KMS-11 (cell line): ENCODE measurements at regions not wholly inside any gene's neighbourhood (a gene's known extent, or its start where the extent isn't known, plus 50 kb on each side); places are given as distances from the start of the nearest gene placed in this dataset.

Experiments used
- H2AFZ ChIP-seq: fragments of 200-600 bp; sonication (generic); 2 replicates; pipeline ENCODE4 v1.6.1; 2016; ENCODE audit warnings: antibody characterized with exemption, mixed run types, low read depth
- H3K27ac ChIP-seq: fragments of 200-600 bp; sonication (generic); 2 replicates; pipeline ENCODE4 v1.6.1; 2016; ENCODE audit warnings: mild to moderate bottlenecking, mixed run types
- H3K27me3 ChIP-seq: fragments of 200-600 bp; sonication (generic); 2 replicates; pipeline ENCODE4 v1.6.1; 2017; ENCODE audit warnings: mild to moderate bottlenecking, low read depth, mixed run types, moderate library complexity; ENCODE audit not compliant: insufficient read depth
- H3K36me3 ChIP-seq: fragments of 200-600 bp; sonication (generic); 2 replicates; pipeline ENCODE4 v1.6.1; 2017; ENCODE audit warnings: mild to moderate bottlenecking, mixed run types; ENCODE audit not compliant: insufficient read depth
- H3K4me1 ChIP-seq: fragments of 200-600 bp; sonication (generic); 2 replicates; pipeline ENCODE4 v1.6.1; 2016; ENCODE audit warnings: mild to moderate bottlenecking, low read depth, mixed run types; ENCODE audit not compliant: poor library complexity, severe bottlenecking
- H3K4me2 ChIP-seq: fragments of 200-600 bp; sonication (generic); 2 replicates; pipeline ENCODE4 v1.7.0; 2016; ENCODE audit warnings: mild to moderate bottlenecking, mixed run types
- H3K4me3 ChIP-seq: fragments of 200-600 bp; sonication (generic); IDR thresholded peaks from 2 replicates; pipeline ENCODE4 v1.6.1; 2017; ENCODE audit warnings: low read depth, low read length, mixed read lengths; ENCODE audit not compliant: insufficient read depth
- H3K79me2 ChIP-seq: fragments of 200-600 bp; sonication (generic); 2 replicates; pipeline ENCODE4 v1.6.1; 2016; ENCODE audit warnings: low read depth, mixed run types; ENCODE audit not compliant: insufficient read depth
- H3K9ac ChIP-seq: fragments of 200-600 bp; sonication (generic); 2 replicates; pipeline ENCODE4 v1.6.1; 2016; ENCODE audit warnings: mild to moderate bottlenecking, mixed run types
- H4K20me1 ChIP-seq: fragments of 200-600 bp; sonication (generic); 2 replicates; pipeline ENCODE4 v1.6.1; 2016; ENCODE audit warnings: mild to moderate bottlenecking, mixed run types; ENCODE audit not compliant: insufficient read depth
- TF ChIP-seq, protein P1 (sequence below): fragments of 200-600 bp; sonication (generic); conservative IDR thresholded peaks from 2 replicates; pipeline ENCODE4 v1.6.1; 2017; ENCODE audit warnings: low read depth, mild to moderate bottlenecking, antibody characterized with exemption, low read length, moderate library complexity, mixed read lengths

- H3K27ac ChIP-seq, result no peak overlapping the region
- no peaks in the 10 kb centered on the region for H3K36me3 ChIP-seq
- TF ChIP-seq, protein P1, sequence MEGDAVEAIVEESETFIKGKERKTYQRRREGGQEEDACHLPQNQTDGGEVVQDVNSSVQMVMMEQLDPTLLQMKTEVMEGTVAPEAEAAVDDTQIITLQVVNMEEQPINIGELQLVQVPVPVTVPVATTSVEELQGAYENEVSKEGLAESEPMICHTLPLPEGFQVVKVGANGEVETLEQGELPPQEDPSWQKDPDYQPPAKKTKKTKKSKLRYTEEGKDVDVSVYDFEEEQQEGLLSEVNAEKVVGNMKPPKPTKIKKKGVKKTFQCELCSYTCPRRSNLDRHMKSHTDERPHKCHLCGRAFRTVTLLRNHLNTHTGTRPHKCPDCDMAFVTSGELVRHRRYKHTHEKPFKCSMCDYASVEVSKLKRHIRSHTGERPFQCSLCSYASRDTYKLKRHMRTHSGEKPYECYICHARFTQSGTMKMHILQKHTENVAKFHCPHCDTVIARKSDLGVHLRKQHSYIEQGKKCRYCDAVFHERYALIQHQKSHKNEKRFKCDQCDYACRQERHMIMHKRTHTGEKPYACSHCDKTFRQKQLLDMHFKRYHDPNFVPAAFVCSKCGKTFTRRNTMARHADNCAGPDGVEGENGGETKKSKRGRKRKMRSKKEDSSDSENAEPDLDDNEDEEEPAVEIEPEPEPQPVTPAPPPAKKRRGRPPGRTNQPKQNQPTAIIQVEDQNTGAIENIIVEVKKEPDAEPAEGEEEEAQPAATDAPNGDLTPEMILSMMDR, result no peak
- H2AFZ ChIP-seq, result no peak overlapping the region
- H3K4me2 ChIP-seq, result no peak overlapping the region
- no peaks in the 10 kb centered on the region for H4K20me1 ChIP-seq
- no peak overlapping the region for H3K9ac ChIP-seq
- H3K79me2 ChIP-seq, result no peaks in the 10 kb centered on the region
- no peaks in the 10 kb centered on the region for H3K4me1 ChIP-seq
- H3K4me3 ChIP-seq, result no peak overlapping the region
- H3K27me3 ChIP-seq, result no peaks in the 10 kb centered on the region
These were observed 156.1 kb downstream of the VRK1 start for GRCh38 chr14:96953087-96953874.

- TF ChIP-seq, protein P1, result no peak
- Histone ChIP-seq H3K4me2 (no peak overlapping the region), H3K4me1 (no peaks in the 10 kb centered on the region)
These were observed 156.6 kb downstream of the VRK1 start for GRCh38 chr14:96953875-96954185.

DNA sequence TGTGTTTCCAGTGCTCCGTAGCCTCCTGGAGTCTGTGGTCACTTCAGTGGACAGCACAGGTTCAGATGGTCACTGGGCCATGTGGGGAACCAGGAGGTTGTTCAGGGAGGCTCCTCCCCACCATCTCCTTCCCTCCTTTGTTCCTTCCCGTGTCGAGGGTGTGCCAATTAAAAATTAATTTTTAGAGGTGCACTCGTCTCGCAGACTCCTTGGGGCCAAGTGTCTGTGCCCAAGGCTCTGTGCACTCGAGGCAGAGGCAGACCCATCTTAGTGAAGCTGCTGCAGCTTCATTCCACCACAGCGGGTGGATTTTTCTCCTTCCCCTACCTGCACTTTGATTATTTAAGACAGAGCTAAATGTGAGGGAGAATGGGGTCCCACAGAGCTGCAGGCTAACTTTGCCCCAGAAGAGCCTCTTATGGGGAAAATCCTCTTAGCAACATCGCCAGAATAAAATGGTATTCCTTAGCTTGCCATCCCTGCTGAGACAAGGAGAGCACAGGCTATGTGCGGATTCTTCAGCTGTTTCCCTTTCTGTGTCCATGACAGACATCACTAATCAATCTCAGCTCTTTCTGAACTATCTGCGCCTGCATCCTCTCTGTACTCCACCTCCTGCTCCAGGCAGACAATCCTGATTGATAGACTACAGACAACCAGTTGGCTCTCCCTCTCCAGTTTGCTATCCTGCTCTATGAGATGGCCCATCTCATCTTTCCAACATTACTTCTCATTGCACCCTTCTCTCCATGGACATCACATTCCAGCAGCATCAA, 159.5 kb downstream of the VRK1 start:
- no peak overlapping the region for H3K4me2 ChIP-seq
- no peak overlapping the region for H3K4me3 ChIP-seq

More at GRCh38 chr14:96953875-96954185, 156.6 kb downstream of the VRK1 start:
- H3K9ac ChIP-seq, result no peak overlapping the region
- H3K27ac ChIP-seq, result no peak overlapping the region
- H3K27me3 ChIP-seq, result no peaks in the 10 kb centered on the region
- H2AFZ ChIP-seq, result no peak overlapping the region
- H3K36me3 ChIP-seq, result no peaks in the 10 kb centered on the region
- H3K79me2 ChIP-seq, result no peaks in the 10 kb centered on the region
- H4K20me1 ChIP-seq, result no peaks in the 10 kb centered on the region
- no peak overlapping the region for H3K4me3 ChIP-seq

GRCh38 chr14:96958057-96958456, 160.9 kb downstream of the VRK1 start:
- Histone ChIP-seq H2AFZ (no peak overlapping the region), H4K20me1 (no peaks in the 10 kb centered on the region), H3K79me2 (no peaks in the 10 kb centered on the region), H3K4me2 (no peak overlapping the region), H3K9ac (no peak overlapping the region), H3K27me3 (no peaks in the 10 kb centered on the region), H3K4me1 (no peaks in the 10 kb centered on the region), H3K27ac (no peak overlapping the region), H3K36me3 (no peaks in the 10 kb centered on the region), H3K4me3 (no peak overlapping the region)
- TF ChIP-seq, protein P1, result no peak

More for the DNA sequence above, 159.5 kb downstream of the VRK1 start:
- no peaks in the 10 kb centered on the region for H3K4me1 ChIP-seq
- H3K27me3 ChIP-seq, result no peaks in the 10 kb centered on the region
- no peaks in the 10 kb centered on the region for H3K36me3 ChIP-seq
- H2AFZ ChIP-seq, result no peak overlapping the region
- H3K9ac ChIP-seq, result no peak overlapping the region
- H3K27ac ChIP-seq, result no peak overlapping the region
- no peaks in the 10 kb centered on the region for H4K20me1 ChIP-seq
- TF ChIP-seq, protein P1, result no peak
- H3K79me2 ChIP-seq, result no peaks in the 10 kb centered on the region
